ENCODE measurements at regions not wholly inside any gene's neighbourhood (a gene's known extent, or its start where the extent isn't known, plus 50 kb on each side); places are given as distances from the start of the nearest gene placed in this dataset.

- DNase-seq (ENCODE audit: low read depth): no peak
- TF ChIP-seq, protein P1, sequence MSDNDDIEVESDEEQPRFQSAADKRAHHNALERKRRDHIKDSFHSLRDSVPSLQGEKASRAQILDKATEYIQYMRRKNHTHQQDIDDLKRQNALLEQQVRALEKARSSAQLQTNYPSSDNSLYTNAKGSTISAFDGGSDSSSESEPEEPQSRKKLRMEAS (IDR thresholded peaks at IDR 0.05; ENCODE audit: low read depth, low read length): no peak
- TF ChIP-seq POLR2A (IDR thresholded peaks at IDR 0.05; ENCODE audit: extremely low read depth, insufficient read length) (no peak), MYC (IDR thresholded peaks at IDR 0.05; ENCODE audit: low read depth, low read length) (no peak)
- TF ChIP-seq, protein P2, sequence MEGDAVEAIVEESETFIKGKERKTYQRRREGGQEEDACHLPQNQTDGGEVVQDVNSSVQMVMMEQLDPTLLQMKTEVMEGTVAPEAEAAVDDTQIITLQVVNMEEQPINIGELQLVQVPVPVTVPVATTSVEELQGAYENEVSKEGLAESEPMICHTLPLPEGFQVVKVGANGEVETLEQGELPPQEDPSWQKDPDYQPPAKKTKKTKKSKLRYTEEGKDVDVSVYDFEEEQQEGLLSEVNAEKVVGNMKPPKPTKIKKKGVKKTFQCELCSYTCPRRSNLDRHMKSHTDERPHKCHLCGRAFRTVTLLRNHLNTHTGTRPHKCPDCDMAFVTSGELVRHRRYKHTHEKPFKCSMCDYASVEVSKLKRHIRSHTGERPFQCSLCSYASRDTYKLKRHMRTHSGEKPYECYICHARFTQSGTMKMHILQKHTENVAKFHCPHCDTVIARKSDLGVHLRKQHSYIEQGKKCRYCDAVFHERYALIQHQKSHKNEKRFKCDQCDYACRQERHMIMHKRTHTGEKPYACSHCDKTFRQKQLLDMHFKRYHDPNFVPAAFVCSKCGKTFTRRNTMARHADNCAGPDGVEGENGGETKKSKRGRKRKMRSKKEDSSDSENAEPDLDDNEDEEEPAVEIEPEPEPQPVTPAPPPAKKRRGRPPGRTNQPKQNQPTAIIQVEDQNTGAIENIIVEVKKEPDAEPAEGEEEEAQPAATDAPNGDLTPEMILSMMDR (IDR thresholded peaks at IDR 0.05; ENCODE audit: low read depth, low read length): no peak
- H3K4me3 ChIP-seq (ENCODE audit: low read depth, low read length): no peak overlapping the region
These were observed 215.3 kb downstream of the TLR4 start for GRCh38 chr9:117919538-117919937.

DNA sequence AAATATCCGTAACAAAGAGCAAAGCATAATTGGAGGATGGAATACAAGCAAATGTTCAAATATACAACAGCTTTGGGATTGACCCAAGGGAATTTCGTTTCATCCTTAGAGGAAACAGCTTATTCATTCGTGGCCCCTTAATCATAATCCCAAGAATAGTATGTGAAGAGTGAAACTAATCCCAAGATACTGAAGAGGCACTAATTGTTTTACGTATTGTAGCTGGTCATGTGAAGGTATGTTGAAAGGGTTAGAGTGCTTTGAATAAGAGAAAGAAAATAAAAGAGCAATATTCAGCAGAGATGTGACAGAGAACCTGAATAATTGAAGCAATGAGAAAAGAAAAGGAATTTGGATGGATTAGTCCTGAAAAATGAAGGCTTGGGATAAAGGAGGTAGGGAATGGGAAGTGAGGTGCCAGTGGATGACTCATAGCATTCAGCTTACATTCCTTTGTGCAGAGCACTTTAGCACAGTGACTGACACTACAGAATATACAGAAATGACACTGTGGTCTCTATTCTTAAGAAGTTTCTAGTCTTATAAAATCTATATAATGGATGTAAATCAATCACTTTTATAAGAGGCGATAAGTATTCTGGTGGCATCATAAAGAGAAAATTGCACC is 221.9 kb downstream of the TLR4 start:
- H3K4me3 ChIP-seq (ENCODE audit: low read depth, low read length): no peak overlapping the region
- TF ChIP-seq MYC (IDR thresholded peaks at IDR 0.05; ENCODE audit: low read depth, low read length) (no peak), POLR2A (IDR thresholded peaks at IDR 0.05; ENCODE audit: extremely low read depth, insufficient read length) (no peak)
- TF ChIP-seq, protein P1 (IDR thresholded peaks at IDR 0.05; ENCODE audit: low read depth, low read length): no peak
- TF ChIP-seq, protein P2 (IDR thresholded peaks at IDR 0.05; ENCODE audit: low read depth, low read length): no peak
- no peak for DNase-seq (ENCODE audit: low read depth)

DNA sequence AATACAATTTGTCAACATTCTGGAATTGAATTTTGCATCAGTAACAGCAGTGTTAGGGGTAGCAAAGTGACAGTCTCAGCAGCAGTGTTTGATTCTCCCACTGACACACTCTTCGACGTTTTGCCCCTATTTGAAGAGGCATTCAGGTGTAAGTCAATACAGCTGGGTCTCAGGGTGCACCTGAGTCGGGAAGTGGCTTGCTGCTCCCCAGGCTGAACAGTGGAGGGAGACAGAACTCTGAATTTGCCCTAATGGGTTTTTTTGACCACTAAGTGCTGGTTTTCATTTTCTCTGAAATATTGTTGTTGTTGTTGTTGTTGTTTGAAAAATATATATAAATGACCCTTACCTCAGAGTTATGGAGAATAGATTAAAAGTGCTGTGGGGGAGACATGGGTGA is 223.2 kb downstream of the TLR4 start:
- DNase-seq (ENCODE audit: low read depth): no peak
- TF ChIP-seq, protein P1 (IDR thresholded peaks at IDR 0.05; ENCODE audit: low read depth, low read length): no peak
- TF ChIP-seq POLR2A (IDR thresholded peaks at IDR 0.05; ENCODE audit: extremely low read depth, insufficient read length) (no peak), MYC (IDR thresholded peaks at IDR 0.05; ENCODE audit: low read depth, low read length) (no peak)
- TF ChIP-seq, protein P2 (IDR thresholded peaks at IDR 0.05; ENCODE audit: low read depth, low read length): no peak
- H3K4me3 ChIP-seq (ENCODE audit: low read depth, low read length): no peak overlapping the region

GRCh38 chr9:117929868-117930267 is 225.7 kb downstream of the TLR4 start:
- DNase-seq (ENCODE audit: low read depth): no peak
- H3K4me3 ChIP-seq (ENCODE audit: low read depth, low read length): no peak overlapping the region
- TF ChIP-seq, protein P2 (IDR thresholded peaks at IDR 0.05; ENCODE audit: low read depth, low read length): no peak
- TF ChIP-seq POLR2A (IDR thresholded peaks at IDR 0.05; ENCODE audit: extremely low read depth, insufficient read length) (no peak), MYC (IDR thresholded peaks at IDR 0.05; ENCODE audit: low read depth, low read length) (no peak)
- TF ChIP-seq, protein P1 (IDR thresholded peaks at IDR 0.05; ENCODE audit: low read depth, low read length): no peak

DNA sequence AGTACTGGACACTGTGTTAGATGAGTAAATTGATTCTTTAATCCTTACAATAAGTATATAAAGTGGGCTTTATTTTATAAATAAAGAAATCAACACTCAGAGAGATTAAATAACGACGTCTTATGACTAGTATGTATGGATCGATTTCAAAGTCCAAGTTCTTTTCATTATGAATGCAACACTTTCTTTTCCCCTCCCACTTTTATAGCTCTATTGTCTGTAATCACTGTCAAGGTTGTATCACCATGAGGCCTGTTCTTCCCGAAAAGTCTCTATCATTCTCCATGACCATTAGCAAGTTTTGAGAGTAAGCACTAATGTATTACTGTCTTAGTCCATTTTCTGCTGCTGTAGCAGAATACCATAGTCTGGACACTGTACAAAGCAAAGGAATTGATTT is 228.4 kb downstream of the TLR4 start:
- DNase-seq (ENCODE audit: low read depth): no peak
- TF ChIP-seq, protein P1 (IDR thresholded peaks at IDR 0.05; ENCODE audit: low read depth, low read length): no peak
- TF ChIP-seq MYC (IDR thresholded peaks at IDR 0.05; ENCODE audit: low read depth, low read length) (no peak), POLR2A (IDR thresholded peaks at IDR 0.05; ENCODE audit: extremely low read depth, insufficient read length) (no peak)
- TF ChIP-seq, protein P2 (IDR thresholded peaks at IDR 0.05; ENCODE audit: low read depth, low read length): no peak
- H3K4me3 ChIP-seq (ENCODE audit: low read depth, low read length): no peak overlapping the region
